Urinary bladder (tissue), 3 donors: ENCODE measurements at regions not wholly inside any gene's neighbourhood (a gene's known extent, or its start where the extent isn't known, plus 50 kb on each side); places are given as distances from the start of the nearest gene placed in this dataset.
"Not testable (repeated sequence)": the region's sequence is repeated elsewhere in the genome, so short reads cannot be mapped to it uniquely, and the experiment has no call there.

Experiments used
- DNase-seq: peaks from one replicate; pipeline ENCODE4 v3.0.0-alpha.2; 2015; ENCODE audit errors: extremely low spot score
- H3K27ac ChIP-seq: one replicate; pipeline ENCODE4 v1.5.1; 2013; ENCODE audit warnings: low read depth, mild to moderate bottlenecking, moderate library complexity
- H3K36me3 ChIP-seq: one replicate; pipeline ENCODE4 v1.6.1; 2013; ENCODE audit warnings: mild to moderate bottlenecking, moderate library complexity; ENCODE audit not compliant: insufficient read depth
- H3K4me1 ChIP-seq: one replicate; pipeline ENCODE4 v1.6.1; 2013; ENCODE audit warnings: mild to moderate bottlenecking, moderate library complexity; ENCODE audit not compliant: insufficient read depth
- H3K4me3 ChIP-seq: one replicate; pipeline ENCODE4 v1.5.1; 2013; ENCODE audit warnings: low read depth, low read length
- WGBS: extraction: QIAGEN DNeasy Blood & Tissue Kit; methylation state at CpG from one replicate; pipeline ENCODE4 v1.1.7; 2013; 5-methylcytosine and 5-hydroxymethylcytosine counted together
- donor health status: healthy with polysubstance abuse.
- donor health status: healthy.

- Histone ChIP-seq H3K27ac (no peak overlapping the region), H3K36me3 (no peaks in the 10 kb centered on the region), H3K4me3 (no peak overlapping the region), H3K4me1 (no peaks in the 10 kb centered on the region)
- no peak for DNase-seq
These were observed 375.6 kb downstream of the OSTF1 start for GRCh38 chr9:75463871-75464270.

GRCh38 chr9:75464726-75465125 is 376.4 kb downstream of the OSTF1 start:
- WGBS, result 89% methylated on average over 4 of the region's 4 CpGs
- H3K27ac ChIP-seq, result no peak overlapping the region
- H3K4me3 ChIP-seq, result no peak overlapping the region
- no peaks in the 10 kb centered on the region for H3K36me3 ChIP-seq
- H3K4me1 ChIP-seq, result no peaks in the 10 kb centered on the region
- no peak for DNase-seq

- no peak overlapping the region for H3K4me3 ChIP-seq
- no peaks in the 10 kb centered on the region for H3K4me1 ChIP-seq
- WGBS, result 90% methylated on average over 2 of the region's 2 CpGs
- no peaks in the 10 kb centered on the region for H3K36me3 ChIP-seq
- no peak overlapping the region for H3K27ac ChIP-seq
- DNase-seq, result peak; percentile 37
These were observed 378.8 kb downstream of the OSTF1 start for GRCh38 chr9:75467142-75467541.

- Histone ChIP-seq H3K4me3 (no peak overlapping the region), H3K27ac (no peak overlapping the region), H3K4me1 (no peaks in the 10 kb centered on the region), H3K36me3 (no peaks in the 10 kb centered on the region)
- 55% methylated on average over 3 of the region's 3 CpGs for WGBS
- DNase-seq, result no peak
These were observed 383.3 kb downstream of the OSTF1 start for GRCh38 chr9:75471549-75472114.

GRCh38 chr9:75482566-75482965 is 394.3 kb downstream of the OSTF1 start:
- no peak for DNase-seq
- Histone ChIP-seq H3K27ac (no peak overlapping the region), H3K4me1 (no peaks in the 10 kb centered on the region), H3K36me3 (no peaks in the 10 kb centered on the region), H3K4me3 (no peak overlapping the region)
- 70% methylated on average over 2 of the region's 2 CpGs for WGBS

- Histone ChIP-seq H3K27ac (no peak overlapping the region), H3K4me3 (no peak overlapping the region), H3K4me1 (no peaks in the 10 kb centered on the region), H3K36me3 (no peaks in the 10 kb centered on the region)
- no peak for DNase-seq
- 43% methylated on average over 2 of the region's 2 CpGs for WGBS
These were observed 395.3 kb downstream of the OSTF1 start for GRCh38 chr9:75483636-75484035.

- no peaks in the 10 kb centered on the region for H3K36me3 ChIP-seq
- H3K27ac ChIP-seq, result no peak overlapping the region
- no peak for DNase-seq
- H3K4me1 ChIP-seq, result no peaks in the 10 kb centered on the region
- no peak overlapping the region for H3K4me3 ChIP-seq
- 29% methylated on average over 5 of the region's 5 CpGs for WGBS
These were observed 399.8 kb downstream of the OSTF1 start for GRCh38 chr9:75487856-75488718.

GRCh38 chr9:75488719-75489110 is 400.4 kb downstream of the OSTF1 start:
- 73% methylated on average over 6 of the region's 6 CpGs for WGBS
- H3K4me1 ChIP-seq, result no peaks in the 10 kb centered on the region
- H3K4me3 ChIP-seq, result no peak overlapping the region
- no peaks in the 10 kb centered on the region for H3K36me3 ChIP-seq
- H3K27ac ChIP-seq, result no peak overlapping the region
- DNase-seq, result no peak

GRCh38 chr9:75490326-75490725 is 400.1 kb upstream of the PCSK5 start:
- H3K36me3 ChIP-seq, result no peaks in the 10 kb centered on the region
- no peak overlapping the region for H3K4me3 ChIP-seq
- no peak overlapping the region for H3K27ac ChIP-seq
- H3K4me1 ChIP-seq, result no peaks in the 10 kb centered on the region
- no peak for DNase-seq
- 75% methylated on average over 2 of the region's 2 CpGs for WGBS

- 19% methylated on average over 1 of the region's 1 CpG for WGBS
- Histone ChIP-seq H3K27ac (no peak overlapping the region), H3K36me3 (no peaks in the 10 kb centered on the region), H3K4me1 (no peaks in the 10 kb centered on the region), H3K4me3 (no peak overlapping the region)
- no peak for DNase-seq
These were observed 398.9 kb upstream of the PCSK5 start for GRCh38 chr9:75491533-75491932.

GRCh38 chr9:75499812-75500211 is 390.7 kb upstream of the PCSK5 start:
- Histone ChIP-seq H3K27ac (no peak overlapping the region), H3K4me3 (no peak overlapping the region), H3K36me3 (no peaks in the 10 kb centered on the region), H3K4me1 (no peaks in the 10 kb centered on the region)
- WGBS, result 78% methylated on average over 4 of the region's 4 CpGs
- no peak for DNase-seq

- 38% methylated on average over 2 of the region's 2 CpGs for WGBS
- Histone ChIP-seq H3K4me3 (no peak overlapping the region), H3K36me3 (no peaks in the 10 kb centered on the region), H3K4me1 (no peaks in the 10 kb centered on the region), H3K27ac (no peak overlapping the region)
- DNase-seq, result no peak
These were observed 390.0 kb upstream of the PCSK5 start for GRCh38 chr9:75500479-75500878.

GRCh38 chr9:75500940-75501339 is 389.5 kb upstream of the PCSK5 start:
- not testable (repeated sequence) for DNase-seq, H3K36me3 ChIP-seq, H3K27ac ChIP-seq, H3K4me1 ChIP-seq, H3K4me3 ChIP-seq
- WGBS, result 86% methylated on average over 3 of the region's 3 CpGs

- Histone ChIP-seq H3K4me1 (no peaks in the 10 kb centered on the region), H3K4me3 (no peak overlapping the region), H3K27ac (no peak overlapping the region), H3K36me3 (no peaks in the 10 kb centered on the region)
- no peak for DNase-seq
These were observed 385.8 kb upstream of the PCSK5 start for GRCh38 chr9:75504721-75505120.
